GM10248 (cell line): ENCODE measurements at regions not wholly inside any gene's neighbourhood (a gene's known extent, or its start where the extent isn't known, plus 50 kb on each side); places are given as distances from the start of the nearest gene placed in this dataset.

ENCODE experiments used
- CTCF ChIA-PET: fragments of 300-600 bp; sonication (Branson Sonifier 250); formaldehyde crosslinking; extraction: SDS; loops from one replicate; lab custom pipeline; 2021; ENCODE audit warnings: antibody characterized with exemption; lab: Yijun Ruan, JAX
- POLR2A ChIA-PET: fragments of 350-650 bp; sonication (Branson Sonifier 250); formaldehyde crosslinking; extraction: SDS; loops from one replicate; lab custom pipeline; 2020; ENCODE audit warnings: antibody characterized with exemption; lab: Yijun Ruan, JAX
- DNase-seq: peaks from one replicate; pipeline ENCODE4 v3.0.0; 2012; ENCODE audit errors: extremely low spot score
- TF ChIP-seq, protein P1 (sequence below): IDR thresholded peaks from 2 replicates; pipeline ENCODE4 v1.5.1; 2012; ENCODE audit warnings: mild to moderate bottlenecking, low read depth; ENCODE audit errors: extremely low read depth, missing control alignments, control extremely low read depth

DNA sequence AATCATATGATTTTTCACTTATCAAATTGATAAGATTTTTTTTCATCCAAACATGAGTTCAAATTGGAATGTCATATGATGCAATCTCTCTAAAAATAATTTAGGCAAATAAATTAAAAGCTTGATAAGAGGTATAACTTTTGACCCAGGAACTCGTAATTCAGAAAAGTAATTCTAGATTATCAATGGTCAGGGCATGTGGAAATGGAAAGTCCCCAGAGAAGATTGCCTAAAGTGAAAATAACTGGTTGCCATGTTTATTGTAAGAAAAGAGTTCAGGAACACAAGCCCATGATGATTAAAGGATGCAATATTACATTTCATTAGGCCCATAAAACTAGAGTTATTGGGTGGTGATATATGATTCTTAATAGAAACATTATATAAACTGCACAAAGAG lies 1514.8 kb downstream of the SI start:
- CTCF ChIA-PET: no interaction called here
- POLR2A ChIA-PET: no interaction called here
- TF ChIP-seq, protein P1, sequence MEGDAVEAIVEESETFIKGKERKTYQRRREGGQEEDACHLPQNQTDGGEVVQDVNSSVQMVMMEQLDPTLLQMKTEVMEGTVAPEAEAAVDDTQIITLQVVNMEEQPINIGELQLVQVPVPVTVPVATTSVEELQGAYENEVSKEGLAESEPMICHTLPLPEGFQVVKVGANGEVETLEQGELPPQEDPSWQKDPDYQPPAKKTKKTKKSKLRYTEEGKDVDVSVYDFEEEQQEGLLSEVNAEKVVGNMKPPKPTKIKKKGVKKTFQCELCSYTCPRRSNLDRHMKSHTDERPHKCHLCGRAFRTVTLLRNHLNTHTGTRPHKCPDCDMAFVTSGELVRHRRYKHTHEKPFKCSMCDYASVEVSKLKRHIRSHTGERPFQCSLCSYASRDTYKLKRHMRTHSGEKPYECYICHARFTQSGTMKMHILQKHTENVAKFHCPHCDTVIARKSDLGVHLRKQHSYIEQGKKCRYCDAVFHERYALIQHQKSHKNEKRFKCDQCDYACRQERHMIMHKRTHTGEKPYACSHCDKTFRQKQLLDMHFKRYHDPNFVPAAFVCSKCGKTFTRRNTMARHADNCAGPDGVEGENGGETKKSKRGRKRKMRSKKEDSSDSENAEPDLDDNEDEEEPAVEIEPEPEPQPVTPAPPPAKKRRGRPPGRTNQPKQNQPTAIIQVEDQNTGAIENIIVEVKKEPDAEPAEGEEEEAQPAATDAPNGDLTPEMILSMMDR: no peak
- DNase-seq: no peak

DNA sequence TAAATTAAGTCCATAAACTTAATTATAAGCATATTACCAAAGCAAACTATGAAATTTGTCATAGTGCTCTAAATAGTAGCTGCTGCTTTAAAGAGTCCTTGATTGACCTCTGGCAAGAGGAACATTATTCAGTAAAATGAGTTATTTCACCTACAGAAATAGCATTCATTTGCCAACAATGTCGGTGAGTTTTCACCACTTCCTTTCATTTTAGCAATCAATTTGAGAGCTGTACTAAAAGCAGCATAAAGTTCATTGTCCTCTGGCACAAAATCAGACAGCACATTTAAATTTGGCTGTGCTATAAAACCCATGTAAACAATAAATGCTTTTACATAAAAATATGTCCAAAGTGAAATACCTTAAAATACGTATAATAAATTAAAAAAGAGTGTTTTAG lies 1515.7 kb downstream of the SI start:
- TF ChIP-seq, protein P1: no peak
- ChIA-PET CTCF (no interaction called here), POLR2A (no interaction called here)
- no peak for DNase-seq

DNA sequence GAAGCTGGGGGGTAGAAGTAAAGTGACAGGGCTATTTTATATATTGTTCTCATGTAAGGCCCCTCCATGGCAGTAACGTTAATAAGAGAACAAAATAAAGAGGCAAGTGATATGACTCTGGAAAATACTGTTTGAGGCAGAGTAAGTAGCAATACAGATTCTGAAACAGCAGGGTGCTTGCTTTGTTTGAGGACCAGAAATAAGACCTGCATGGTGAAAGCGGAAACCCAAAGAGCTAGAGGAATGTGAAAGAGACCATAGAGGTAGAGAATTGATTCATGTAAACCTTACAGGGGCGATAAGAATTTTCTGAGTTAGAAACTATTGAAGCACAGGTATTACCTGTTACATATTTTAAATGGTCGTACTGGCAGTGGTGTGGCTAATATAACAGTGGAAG lies 1517.1 kb downstream of the SI start:
- no peak for DNase-seq
- CTCF ChIA-PET: no interaction called here

DNA sequence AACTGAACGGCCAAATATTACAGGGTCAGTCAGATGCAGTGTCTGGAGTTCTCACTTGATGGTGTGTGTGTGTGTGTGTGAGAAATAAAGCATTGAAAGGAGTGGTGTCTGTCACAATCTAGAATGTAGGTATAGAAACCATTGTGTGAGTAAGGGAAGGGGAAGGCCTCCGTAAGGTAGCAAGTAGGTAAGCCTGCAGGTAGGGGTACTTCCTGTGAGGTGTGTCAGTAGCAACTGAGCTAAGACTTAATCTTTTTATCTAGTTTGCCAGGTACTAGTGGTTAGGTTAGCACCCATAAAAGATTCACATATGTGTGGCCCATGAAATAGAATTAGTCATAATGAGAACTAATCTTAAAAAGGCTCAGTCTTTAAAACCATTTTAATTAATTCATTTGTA lies 1517.8 kb downstream of the SI start:
- POLR2A ChIA-PET: no interaction called here
- no peak for DNase-seq
- TF ChIP-seq, protein P1: no peak
- CTCF ChIA-PET: no interaction called here

More for the DNA sequence above, 1517.1 kb downstream of the SI start:
- POLR2A ChIA-PET: no interaction called here
- TF ChIP-seq, protein P1: no peak

DNA sequence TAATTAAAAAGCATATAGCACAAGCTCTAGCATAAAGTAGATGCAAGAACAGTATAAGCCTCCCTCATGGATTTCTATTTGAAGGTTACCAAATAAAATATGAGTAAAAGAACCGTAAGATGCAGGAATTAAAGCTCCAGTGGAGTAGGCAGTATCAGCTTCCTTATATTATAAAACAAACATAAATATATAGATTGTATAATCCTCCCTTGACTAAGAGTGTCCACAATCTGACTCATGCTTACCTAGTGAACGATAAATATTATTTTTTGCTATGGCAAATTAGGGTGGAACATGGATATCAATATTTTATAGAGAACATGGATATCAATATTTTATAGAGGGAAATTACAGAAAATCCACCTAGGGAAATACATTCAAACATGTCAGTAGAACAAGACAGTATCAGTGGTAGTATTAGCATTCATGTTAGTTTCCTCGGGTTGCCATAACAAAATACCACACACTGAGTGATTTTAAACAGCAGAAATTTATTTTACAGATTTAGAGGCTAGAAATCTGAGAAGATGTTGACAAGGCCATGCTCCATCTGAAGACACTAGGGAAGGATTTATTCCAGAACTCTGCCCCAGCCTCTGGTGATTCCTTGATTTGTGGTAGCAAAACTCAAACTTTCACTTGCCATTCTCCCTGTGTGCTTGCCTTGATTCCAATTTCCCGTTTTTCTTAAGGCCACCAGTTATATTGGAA lies 1521.3 kb downstream of the SI start:
- ChIA-PET POLR2A (no interaction called here), CTCF (no interaction called here)
- no peak for DNase-seq
- TF ChIP-seq, protein P1: no peak

DNA sequence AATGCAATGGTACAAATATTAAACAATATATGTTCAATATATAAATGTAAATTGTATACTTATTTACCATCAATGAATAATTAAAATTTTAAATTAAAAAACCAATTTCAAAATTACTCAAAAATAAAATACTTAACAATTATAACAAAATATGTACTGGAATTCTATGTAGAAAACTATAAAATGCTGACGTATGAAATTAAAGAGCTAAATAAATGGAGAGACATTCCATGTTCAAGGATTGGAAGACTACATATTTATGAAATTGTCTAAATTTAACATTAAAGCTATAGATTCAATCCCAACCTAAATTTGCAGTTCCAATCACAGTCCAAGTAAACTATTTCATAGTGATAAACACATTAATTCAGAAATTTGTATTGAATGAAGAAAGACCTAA lies 1522.4 kb downstream of the SI start:
- DNase-seq: no peak
- TF ChIP-seq, protein P1: no peak
- CTCF ChIA-PET: no interaction called here
- POLR2A ChIA-PET: no interaction called here
